ENCODE measurements at regions not wholly inside any gene's neighbourhood (a gene's known extent, or its start where the extent isn't known, plus 50 kb on each side); places are given as distances from the start of the nearest gene placed in this dataset.

- no peak for TF ChIP-seq POLR2A (IDR thresholded peaks at IDR 0.05)
- no peak for TF ChIP-seq POLR2AphosphoS5 (IDR thresholded peaks at IDR 0.05)
Measured at GRCh38 chr5:159698322-159698721, 218.0 kb upstream of the ADRA1B start.
